IPS-20b (cell line): ENCODE measurements at regions not wholly inside any gene's neighbourhood (a gene's known extent, or its start where the extent isn't known, plus 50 kb on each side); places are given as distances from the start of the nearest gene placed in this dataset.

Source experiments
- H3K27ac ChIP-seq: one replicate; pipeline ENCODE4 v1.5.1; 2013; ENCODE audit warnings: low read length
- H3K27me3 ChIP-seq: 2 replicates; pipeline ENCODE4 v1.6.1; 2013; ENCODE audit warnings: mild to moderate bottlenecking, low read length, inconsistent platforms; ENCODE audit not compliant: insufficient read depth
- H3K36me3 ChIP-seq: 2 replicates; pipeline ENCODE4 v1.6.1; 2013; ENCODE audit warnings: low read depth, mild to moderate bottlenecking, inconsistent platforms, low read length, moderate library complexity; ENCODE audit not compliant: insufficient read depth
- H3K4me1 ChIP-seq: 2 replicates; pipeline ENCODE4 v1.6.1; 2013; ENCODE audit warnings: mild to moderate bottlenecking, control low read depth, inconsistent platforms, low read length, moderate library complexity; ENCODE audit not compliant: insufficient read depth
- H3K4me3 ChIP-seq: 2 replicates; pipeline ENCODE4 v1.5.1; 2013; ENCODE audit warnings: mild to moderate bottlenecking, low read length, inconsistent platforms
- H3K9ac ChIP-seq: 2 replicates; pipeline ENCODE4 v1.6.1; 2013; ENCODE audit warnings: low read depth, mild to moderate bottlenecking, inconsistent platforms, low read length, moderate library complexity
- H3K9me3 ChIP-seq: 2 replicates; pipeline ENCODE4 v1.6.1; 2013; ENCODE audit warnings: mild to moderate bottlenecking, low read depth, low read length, inconsistent platforms; ENCODE audit not compliant: insufficient read depth

GRCh38 chr7:22066522-22066921 is 120.8 kb upstream of the CDCA7L start:
- H3K9me3 ChIP-seq, result no peaks in the 10 kb centered on the region
- H3K9ac ChIP-seq, result no peak overlapping the region
- H3K27me3 ChIP-seq, result no peaks in the 10 kb centered on the region
- no peaks in the 10 kb centered on the region for H3K36me3 ChIP-seq
- no peak overlapping the region for H3K27ac ChIP-seq
- peaks cover 19% of the 10 kb centered on the region for H3K4me1 ChIP-seq
- no peak overlapping the region for H3K4me3 ChIP-seq

GRCh38 chr7:22064816-22065215 is 119.1 kb upstream of the CDCA7L start:
- Histone ChIP-seq H3K4me1 (peaks cover 23% of the 10 kb centered on the region), H3K4me3 (no peak overlapping the region), H3K9me3 (no peaks in the 10 kb centered on the region), H3K9ac (no peak overlapping the region), H3K36me3 (no peaks in the 10 kb centered on the region), H3K27me3 (no peaks in the 10 kb centered on the region), H3K27ac (no peak overlapping the region)

- no peak overlapping the region for H3K27ac ChIP-seq
- H3K4me1 ChIP-seq, result peaks cover 18% of the 10 kb centered on the region
- no peak overlapping the region for H3K9ac ChIP-seq
- H3K36me3 ChIP-seq, result no peaks in the 10 kb centered on the region
- H3K4me3 ChIP-seq, result no peak overlapping the region
- H3K27me3 ChIP-seq, result no peaks in the 10 kb centered on the region
- no peaks in the 10 kb centered on the region for H3K9me3 ChIP-seq
These were observed 116.1 kb upstream of the CDCA7L start for GRCh38 chr7:22061775-22062174.

GRCh38 chr7:22060863-22061262 is 115.2 kb upstream of the CDCA7L start:
- H3K27ac ChIP-seq, result no peak overlapping the region
- H3K4me1 ChIP-seq, result peaks cover 11% of the 10 kb centered on the region
- H3K27me3 ChIP-seq, result no peaks in the 10 kb centered on the region

GRCh38 chr7:22060197-22060596 is 114.5 kb upstream of the CDCA7L start:
- Histone ChIP-seq H3K4me3 (no peak overlapping the region), H3K27me3 (no peaks in the 10 kb centered on the region)

More at GRCh38 chr7:22060863-22061262, 115.2 kb upstream of the CDCA7L start:
- Histone ChIP-seq H3K36me3 (no peaks in the 10 kb centered on the region), H3K9me3 (no peaks in the 10 kb centered on the region), H3K9ac (no peak overlapping the region), H3K4me3 (no peak overlapping the region)

GRCh38 chr7:22055226-22055625 is 109.5 kb upstream of the CDCA7L start:
- H3K9me3 ChIP-seq, result no peaks in the 10 kb centered on the region
- no peaks in the 10 kb centered on the region for H3K27me3 ChIP-seq
- H3K27ac ChIP-seq, result no peak overlapping the region
- H3K9ac ChIP-seq, result no peak overlapping the region
- H3K36me3 ChIP-seq, result no peaks in the 10 kb centered on the region
- H3K4me1 ChIP-seq, result peaks cover 8% of the 10 kb centered on the region; the same call in 1 of the 2 replicates
- H3K4me3 ChIP-seq, result no peak overlapping the region

More at GRCh38 chr7:22060197-22060596, 114.5 kb upstream of the CDCA7L start:
- Histone ChIP-seq H3K9me3 (no peaks in the 10 kb centered on the region), H3K36me3 (no peaks in the 10 kb centered on the region), H3K4me1 (peaks cover 8% of the 10 kb centered on the region; the same call in 1 of the 2 replicates), H3K9ac (no peak overlapping the region), H3K27ac (no peak overlapping the region)

DNA sequence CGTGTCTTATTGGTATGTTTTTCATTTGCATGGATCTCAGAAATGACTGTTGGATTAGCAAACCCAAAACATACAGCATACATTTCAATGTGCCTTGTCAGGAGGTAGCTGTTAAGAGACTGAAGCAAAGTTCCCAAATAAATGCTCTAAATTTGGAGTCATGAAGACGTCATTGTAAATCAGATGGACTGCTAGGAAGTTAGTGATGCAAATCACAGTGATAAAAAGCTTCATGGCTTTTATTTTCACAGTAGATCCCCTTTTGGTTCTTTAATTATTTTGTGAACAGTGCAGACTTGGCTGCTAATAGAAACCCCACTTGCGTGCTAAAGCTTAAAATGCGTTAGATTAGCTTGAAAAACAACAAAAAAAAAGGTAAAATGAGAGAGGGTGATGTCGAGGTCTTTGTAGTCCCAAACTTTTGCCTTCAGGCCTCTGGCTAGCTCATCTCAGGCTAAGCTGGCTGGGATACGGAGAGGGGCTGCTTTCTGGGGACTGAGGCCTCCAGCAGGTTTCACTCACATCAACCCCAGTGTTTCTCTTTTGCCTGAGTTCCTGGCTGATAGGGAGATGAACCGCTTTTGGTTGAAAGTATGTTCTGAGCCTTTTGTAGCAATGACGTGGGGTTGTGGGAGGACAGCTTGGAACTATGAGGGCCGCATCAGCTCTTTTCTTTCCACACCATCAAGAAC is 107.1 kb upstream of the CDCA7L start:
- Histone ChIP-seq H3K36me3 (no peaks in the 10 kb centered on the region), H3K27me3 (no peaks in the 10 kb centered on the region), H3K4me3 (no peak overlapping the region), H3K27ac (no peak overlapping the region), H3K9me3 (no peaks in the 10 kb centered on the region), H3K9ac (no peak overlapping the region), H3K4me1 (peaks cover 8% of the 10 kb centered on the region; the same call in 1 of the 2 replicates)

- no peaks in the 10 kb centered on the region for H3K27me3 ChIP-seq
These were observed 106.4 kb upstream of the CDCA7L start for GRCh38 chr7:22051886-22052673.

GRCh38 chr7:22049766-22050500 is 104.2 kb upstream of the CDCA7L start:
- H3K4me3 ChIP-seq, result no peak overlapping the region
- H3K4me1 ChIP-seq, result peaks cover 8% of the 10 kb centered on the region; the same call in 1 of the 2 replicates
- no peaks in the 10 kb centered on the region for H3K36me3 ChIP-seq

More at GRCh38 chr7:22051886-22052673, 106.4 kb upstream of the CDCA7L start:
- H3K4me3 ChIP-seq, result no peak overlapping the region
- peaks cover 8% of the 10 kb centered on the region; the same call in 1 of the 2 replicates for H3K4me1 ChIP-seq
- H3K27ac ChIP-seq, result no peak overlapping the region
- no peaks in the 10 kb centered on the region for H3K36me3 ChIP-seq
- H3K9me3 ChIP-seq, result no peaks in the 10 kb centered on the region
- H3K9ac ChIP-seq, result no peak overlapping the region

DNA sequence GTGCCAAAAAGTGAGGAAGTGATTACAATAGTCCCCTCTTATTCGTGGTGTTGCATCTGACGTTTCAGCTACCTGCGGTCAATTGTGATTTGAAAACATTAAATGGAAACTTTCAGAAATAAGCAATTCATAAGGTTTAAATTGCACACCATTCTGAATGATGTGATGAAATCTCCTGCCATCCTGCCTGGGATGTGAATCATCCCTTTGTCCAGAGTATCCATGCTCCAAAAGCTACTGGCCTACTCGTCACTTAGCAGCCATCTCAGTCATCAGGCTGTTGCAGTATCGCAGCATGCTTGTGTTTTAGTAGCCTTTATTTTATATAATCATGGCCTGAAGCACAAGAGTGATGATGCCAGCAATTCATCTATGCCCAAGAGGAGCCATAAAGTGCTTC is 97.7 kb upstream of the CDCA7L start:
- Histone ChIP-seq H3K27me3 (no peaks in the 10 kb centered on the region), H3K4me1 (no peaks in the 10 kb centered on the region), H3K27ac (no peak overlapping the region), H3K9me3 (peaks cover 7% of the 10 kb centered on the region; the same call in 1 of the 2 replicates), H3K9ac (no peak overlapping the region), H3K36me3 (no peaks in the 10 kb centered on the region), H3K4me3 (no peak overlapping the region)

More at GRCh38 chr7:22049766-22050500, 104.2 kb upstream of the CDCA7L start:
- H3K9me3 ChIP-seq, result peaks cover 7% of the 10 kb centered on the region; the same call in 1 of the 2 replicates
- no peak overlapping the region for H3K9ac ChIP-seq
- H3K27ac ChIP-seq, result no peak overlapping the region
- H3K27me3 ChIP-seq, result no peaks in the 10 kb centered on the region

GRCh38 chr7:22040923-22041595 is 95.4 kb upstream of the CDCA7L start:
- no peaks in the 10 kb centered on the region for H3K27me3 ChIP-seq
- no peak overlapping the region for H3K9ac ChIP-seq
- 0 out of 2 replicates have a peak, but pooled peaks cover under 1% of the 10 kb centered on the region for H3K9me3 ChIP-seq
- H3K27ac ChIP-seq, result no peak overlapping the region
- H3K4me1 ChIP-seq, result no peaks in the 10 kb centered on the region
- H3K36me3 ChIP-seq, result no peaks in the 10 kb centered on the region
- H3K4me3 ChIP-seq, result no peak overlapping the region
